UCSD-AML1 (cell line): ENCODE measurements at regions not wholly inside any gene's neighbourhood (a gene's known extent, or its start where the extent isn't known, plus 50 kb on each side); places are given as distances from the start of the nearest gene placed in this dataset.
A peak's percentile ranks its signal among the peaks of the same experiment; 100 is the strongest.
"Not testable (repeated sequence)": the region's sequence is repeated elsewhere in the genome, so short reads cannot be mapped to it uniquely, and the experiment has no call there.

Experiments used
- DNase-seq: peaks from one replicate; lab custom pipeline; 2025; ENCODE audit not compliant: unreplicated experiment; lab: John Stamatoyannopoulos, UW

GRCh38 chr3:95567346-95567745 is 1247.0 kb upstream of the EPHA6 start:
- DNase-seq = no peak

DNA sequence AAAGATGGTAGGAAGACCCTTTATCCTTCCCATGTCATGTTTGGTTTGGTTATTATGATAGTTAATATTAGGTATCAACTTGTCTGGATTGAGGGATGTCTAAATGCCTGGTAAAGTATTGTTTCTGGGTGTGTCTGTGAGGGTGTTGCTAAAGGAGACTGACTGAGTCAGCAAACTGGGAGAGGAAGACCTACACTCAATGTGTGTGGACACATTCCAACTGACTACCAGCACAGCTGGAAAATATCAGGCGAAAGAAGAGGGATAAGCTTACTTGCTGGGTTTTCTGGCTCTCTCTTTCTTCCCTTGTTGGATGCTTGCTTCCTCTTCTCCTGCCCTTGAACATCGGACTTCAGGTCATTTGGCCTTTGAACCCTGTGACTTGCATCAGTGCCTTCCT is 1227.6 kb upstream of the EPHA6 start:
- no peak for DNase-seq

- DNase-seq = not testable (repeated sequence)
These were observed 1226.8 kb upstream of the EPHA6 start for GRCh38 chr3:95587641-95588040.

GRCh38 chr3:95588473-95588872 is 1225.9 kb upstream of the EPHA6 start:
- no peak for DNase-seq

DNA sequence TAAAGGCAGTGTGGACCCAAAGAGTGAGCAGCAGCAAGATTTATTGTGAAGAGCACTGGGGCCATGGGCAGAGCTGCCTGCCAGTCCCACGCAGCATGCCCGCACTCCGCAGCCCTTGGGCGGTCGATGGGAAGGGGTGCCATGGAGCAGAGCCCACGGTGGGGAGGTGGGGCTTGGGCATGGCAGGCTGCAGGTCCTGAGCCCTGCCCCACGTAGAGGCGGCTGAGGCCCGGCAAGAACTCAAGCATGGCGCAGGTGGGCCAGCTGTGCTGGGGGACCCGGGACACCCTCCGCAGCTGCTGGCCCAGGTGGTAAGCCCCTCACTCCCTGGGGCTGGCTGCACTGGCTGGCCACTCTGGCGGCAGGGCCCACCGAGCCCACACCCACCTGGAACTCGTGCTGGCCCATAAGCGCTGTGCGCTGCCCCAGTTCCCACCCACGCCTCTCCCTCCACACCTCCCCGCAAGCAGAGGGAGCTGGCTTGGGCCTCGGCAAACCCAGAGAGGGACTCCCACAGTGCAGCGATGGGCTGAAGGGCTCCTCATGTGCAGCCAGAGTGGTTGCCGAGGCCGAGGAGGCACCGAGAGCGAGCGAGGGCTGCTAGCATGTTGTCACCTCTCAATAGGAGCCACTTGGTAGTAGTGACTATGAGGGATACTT is 1218.8 kb upstream of the EPHA6 start:
- DNase-seq = no peak

GRCh38 chr3:95607926-95608325 is 1206.5 kb upstream of the EPHA6 start:
- DNase-seq = no peak

DNA sequence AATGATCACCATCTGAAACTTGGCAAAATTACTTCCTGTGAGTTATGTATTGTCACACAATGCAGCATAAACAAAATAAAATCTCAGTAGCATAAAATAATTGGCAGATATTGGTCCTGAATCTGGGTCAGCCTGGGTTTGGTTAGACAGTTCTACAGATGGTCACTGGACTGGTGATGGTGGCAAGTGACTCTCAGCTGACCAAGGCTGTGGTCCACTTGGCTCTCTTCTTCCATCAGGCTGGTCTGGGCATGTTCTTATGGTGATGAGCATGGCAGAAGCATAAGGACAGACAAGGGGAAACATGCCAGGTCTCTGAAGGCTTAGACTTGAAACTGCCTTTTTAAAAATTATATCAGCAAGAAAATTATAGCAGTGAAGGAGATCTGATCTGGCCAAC is 1205.0 kb upstream of the EPHA6 start:
- no peak for DNase-seq

DNA sequence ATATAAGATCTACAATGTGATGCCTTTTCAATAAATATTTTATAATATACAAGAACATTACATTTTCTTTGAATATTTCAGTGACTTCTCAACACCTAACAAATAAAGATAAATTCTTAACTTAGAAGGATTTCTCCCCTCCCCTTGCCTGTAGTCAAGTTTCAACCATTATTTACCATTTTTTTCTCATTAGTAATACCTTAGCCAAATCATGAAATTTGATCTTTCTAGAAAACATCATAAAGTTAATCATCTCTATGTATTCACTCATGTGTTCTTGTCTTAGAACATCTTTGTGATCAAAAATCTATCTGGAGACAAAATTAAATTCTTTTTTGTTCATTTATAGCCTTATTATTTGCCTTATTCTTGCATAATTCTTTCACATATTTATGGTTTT is 1201.8 kb upstream of the EPHA6 start:
- no peak for DNase-seq

DNA sequence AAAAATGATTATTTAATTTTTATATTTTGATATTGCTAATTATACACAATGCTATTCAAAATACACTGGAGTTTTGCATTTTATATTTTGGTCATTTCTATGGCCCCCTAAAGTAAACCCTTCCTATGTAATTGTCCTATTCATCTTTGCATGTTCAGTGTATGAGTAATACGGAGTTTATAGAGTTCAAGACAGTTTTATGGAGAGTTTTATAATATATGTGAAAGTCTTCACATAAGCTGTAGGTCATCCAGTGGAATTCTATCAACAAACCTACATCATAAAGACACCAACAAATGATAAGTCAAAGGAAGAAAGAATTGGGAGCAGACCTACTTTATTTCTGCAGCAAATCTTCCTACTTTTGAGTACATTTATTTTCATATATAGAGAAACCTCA is 1200.4 kb upstream of the EPHA6 start:
- DNase-seq = no peak

DNA sequence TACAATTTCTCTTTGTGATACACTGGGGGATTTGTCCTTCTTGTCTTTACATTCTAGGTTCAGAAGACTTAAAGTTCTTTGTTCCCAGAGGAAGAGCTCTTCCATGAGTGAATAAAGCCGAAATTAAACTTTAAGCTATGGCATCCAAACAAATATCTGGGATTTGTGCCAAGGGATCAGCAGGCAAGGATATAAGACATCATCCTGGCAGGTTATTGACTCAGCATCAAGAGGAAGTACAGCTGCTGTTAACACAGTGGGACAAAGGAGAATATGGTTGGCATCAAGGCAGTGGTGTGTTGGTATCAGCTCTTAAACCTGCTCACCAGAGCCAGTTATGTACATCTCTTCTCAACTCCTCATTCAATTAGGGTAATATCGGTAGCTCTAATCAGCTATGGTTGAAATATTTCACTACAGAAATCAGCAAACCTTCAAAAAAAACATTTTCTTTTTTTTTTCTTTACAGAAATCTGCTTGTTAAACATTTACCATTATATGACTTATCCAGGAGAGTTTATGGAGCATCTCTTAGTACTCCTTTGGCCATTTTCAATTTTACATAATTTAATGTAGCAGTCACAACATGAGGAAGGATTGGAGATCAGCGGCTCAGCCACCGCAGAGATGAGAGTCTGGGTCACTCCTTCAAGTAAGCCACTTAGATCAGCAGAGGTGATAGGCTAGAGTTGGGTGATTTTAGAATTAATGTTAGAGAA is 1198.6 kb upstream of the EPHA6 start:
- no peak for DNase-seq

- no peak for DNase-seq
These were observed 1188.3 kb upstream of the EPHA6 start for GRCh38 chr3:95626107-95626506.

- no peak for DNase-seq
These were observed 1187.1 kb upstream of the EPHA6 start for GRCh38 chr3:95627293-95627692.

GRCh38 chr3:95627697-95628096 is 1186.7 kb upstream of the EPHA6 start:
- DNase-seq = no peak

DNA sequence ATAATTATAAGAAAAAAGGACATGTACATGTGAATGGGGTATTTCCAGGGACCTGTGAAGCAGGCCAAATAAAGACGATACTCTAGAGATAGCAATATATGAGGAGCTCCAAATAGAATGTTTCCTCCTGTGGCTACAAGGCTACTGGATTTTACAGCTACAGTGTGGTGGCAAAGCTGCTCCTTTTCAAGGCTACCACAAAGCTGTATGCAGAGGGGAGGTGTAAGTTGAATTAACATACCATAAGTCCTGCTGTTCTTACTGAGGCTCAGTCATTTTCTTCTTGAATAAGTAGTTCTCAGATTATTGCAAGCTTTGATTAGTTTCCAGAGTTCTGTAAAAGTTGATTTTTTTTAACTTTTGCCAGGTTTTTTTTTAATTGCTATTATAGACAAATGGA is 1184.6 kb upstream of the EPHA6 start:
- no peak for DNase-seq

DNA sequence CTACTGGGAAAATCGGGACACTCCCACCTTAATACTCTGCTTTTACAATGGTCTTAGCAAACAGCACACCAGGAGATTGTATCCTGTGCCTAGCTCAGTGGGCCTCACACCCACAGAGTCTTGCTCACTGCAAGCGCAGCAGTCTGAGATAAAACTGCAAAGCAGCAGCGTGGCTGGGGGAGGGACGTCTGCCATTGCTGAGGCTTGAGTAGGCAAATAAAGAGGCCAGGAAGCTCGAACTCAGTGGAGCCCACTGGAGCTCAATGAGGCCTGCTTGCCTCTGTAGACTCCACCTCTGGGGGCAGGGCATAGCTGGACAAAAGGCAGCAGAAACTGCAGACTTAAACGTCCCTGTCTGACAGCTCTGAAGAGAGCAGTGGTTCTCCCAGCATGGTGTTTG is 1169.1 kb upstream of the EPHA6 start:
- DNase-seq = no peak

DNA sequence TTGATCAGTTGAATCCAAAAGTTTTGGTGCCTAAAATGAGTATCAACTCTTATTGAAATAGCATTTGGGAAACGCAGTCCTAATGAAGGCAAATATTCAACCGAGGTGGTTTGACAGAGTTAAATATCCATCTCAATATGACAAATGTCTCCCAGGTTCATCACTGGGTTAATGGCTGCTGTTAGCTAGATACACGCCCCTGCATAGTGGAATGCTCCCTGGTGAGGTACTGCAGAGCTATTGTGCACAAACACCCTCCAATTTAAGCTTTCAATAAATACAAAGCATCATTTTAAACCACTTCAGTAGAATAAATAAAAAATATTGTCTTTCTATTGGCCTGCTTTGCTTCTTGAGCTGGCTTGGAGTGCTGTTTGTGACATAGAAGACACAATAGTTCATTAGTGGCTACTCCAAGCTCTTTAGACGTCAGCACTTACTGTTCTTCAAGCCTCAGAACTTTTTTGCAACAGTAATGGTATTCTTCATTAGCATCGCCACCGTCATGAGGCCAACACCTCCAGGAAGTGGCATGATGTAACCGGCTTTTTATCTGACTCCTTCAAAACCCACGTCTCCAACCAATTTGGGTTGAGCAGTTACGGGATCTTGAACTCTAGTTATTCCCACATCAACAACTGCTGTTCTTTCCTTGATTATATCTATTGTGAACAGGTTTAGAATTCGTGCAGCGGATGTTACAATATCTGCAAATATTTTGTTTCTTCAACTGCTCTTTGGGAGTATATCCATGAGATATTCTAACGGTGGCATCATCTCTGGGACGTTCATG is 1159.6 kb upstream of the EPHA6 start:
- no peak for DNase-seq

DNA sequence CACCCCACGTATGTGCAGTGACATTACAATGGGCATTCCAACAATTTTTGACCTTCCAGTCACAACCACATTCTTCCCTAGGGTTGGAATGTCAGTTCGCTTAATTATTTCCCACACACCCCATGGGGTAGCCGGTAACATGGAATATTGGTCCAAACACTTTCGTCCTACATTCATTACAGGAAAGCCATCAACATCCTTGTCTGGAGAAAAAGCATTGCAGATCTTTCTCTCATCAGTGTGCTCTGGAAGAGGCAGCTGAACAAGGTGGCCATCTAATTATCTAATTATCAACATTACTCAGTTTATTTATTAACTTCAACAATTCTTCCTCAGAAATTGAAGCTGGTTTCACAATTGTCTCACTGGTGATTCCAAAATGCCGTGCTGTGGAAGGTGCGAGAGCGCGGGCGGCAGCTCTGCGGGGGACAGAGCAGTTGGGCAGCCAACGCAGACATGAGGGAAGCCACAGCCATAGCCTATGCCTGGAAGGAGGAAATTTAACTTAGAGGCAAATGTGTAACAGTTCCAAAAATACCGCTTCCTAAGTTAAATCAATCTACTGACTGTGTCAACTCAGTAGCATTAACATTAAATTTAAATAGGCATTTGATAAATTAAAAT is 1158.9 kb upstream of the EPHA6 start:
- no peak for DNase-seq

DNA sequence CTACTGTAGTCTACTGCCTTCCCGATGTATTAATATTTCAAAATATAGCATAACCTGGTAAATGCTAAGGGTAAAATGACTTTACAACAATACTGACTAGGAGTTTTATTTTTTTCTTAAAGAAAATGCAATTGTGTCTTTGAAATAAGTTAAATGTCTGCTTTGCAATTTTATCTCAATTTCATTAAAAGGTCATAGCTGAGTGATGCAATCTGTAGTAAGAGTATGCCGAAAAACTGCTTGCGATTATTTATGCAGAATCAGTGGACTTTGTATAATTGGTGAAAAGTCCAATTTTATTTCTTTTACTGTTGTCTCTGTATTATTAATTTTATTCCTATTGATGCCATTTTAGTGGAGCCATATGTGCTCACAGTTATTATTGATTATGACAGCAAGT is 1143.6 kb upstream of the EPHA6 start:
- DNase-seq = no peak

GRCh38 chr3:95673215-95673614 is 1141.2 kb upstream of the EPHA6 start:
- no peak for DNase-seq

- DNase-seq = peak; percentile 2
These were observed 1108.5 kb upstream of the EPHA6 start for GRCh38 chr3:95705786-95706418.

GRCh38 chr3:95707268-95707667 is 1107.1 kb upstream of the EPHA6 start:
- DNase-seq = no peak
